ENCODE measurements at regions not wholly inside any gene's neighbourhood (a gene's known extent, or its start where the extent isn't known, plus 50 kb on each side); places are given as distances from the start of the nearest gene placed in this dataset.

GRCh38 chr5:162231522-162231921 lies 163.9 kb downstream of the GABRG2 start:
- DNase-seq (ENCODE audit: extremely low spot score), result no peak

DNA sequence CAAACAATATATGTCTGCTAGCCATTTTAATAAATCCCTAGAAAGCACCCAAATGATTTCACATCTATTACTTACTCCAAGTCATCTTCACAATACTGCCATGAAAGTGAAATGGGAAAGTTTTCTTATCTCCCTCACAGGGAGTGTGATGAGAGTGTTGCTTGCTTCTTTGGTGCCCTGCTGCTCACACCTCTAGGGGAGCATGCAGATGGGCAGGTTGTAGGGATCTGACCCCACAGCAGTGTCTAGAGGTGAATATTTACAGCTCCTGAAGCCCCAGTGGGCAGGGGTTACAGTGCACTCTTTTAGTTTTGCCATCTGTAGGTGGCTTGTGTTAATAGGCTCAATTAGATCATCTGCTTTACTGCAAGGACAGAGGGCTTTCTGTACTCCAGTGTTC lies 173.2 kb downstream of the GABRG2 start:
- TF ChIP-seq BHLHE40 (IDR thresholded peaks at IDR 0.05; ENCODE audit: borderline replicate concordance) (no peak), LEF1 (IDR thresholded peaks at IDR 0.05; ENCODE audit: borderline replicate concordance) (no peak), ARNT (IDR thresholded peaks at IDR 0.05) (no peak), PKNOX1 (IDR thresholded peaks at IDR 0.05) (no peak), SP1 (IDR thresholded peaks at IDR 0.05) (no peak), SUZ12 (IDR thresholded peaks at IDR 0.05) (no peak), FOXK2 (IDR thresholded peaks at IDR 0.05) (no peak), L3MBTL2 (conservative IDR thresholded peaks at IDR 0.05) (no peak), ZNF384 (IDR thresholded peaks at IDR 0.05) (no peak), ELF4 (IDR thresholded peaks at IDR 0.05) (no peak), NFRKB (IDR thresholded peaks at IDR 0.05) (no peak), TARDBP (IDR thresholded peaks at IDR 0.05) (no peak), HDGF (IDR thresholded peaks at IDR 0.05; ENCODE audit: borderline replicate concordance) (no peak), FOXM1 (IDR thresholded peaks at IDR 0.05; ENCODE audit: borderline replicate concordance) (no peak)
- CTCF ChIA-PET, result no interaction called here
- POLR2A ChIA-PET, result no interaction called here
- no peak for DNase-seq (ENCODE audit: extremely low spot score)

More at GRCh38 chr5:162231522-162231921, 163.9 kb downstream of the GABRG2 start:
- no peak for TF ChIP-seq PKNOX1 (IDR thresholded peaks at IDR 0.05)
- ChIA-PET CTCF (no interaction called here), POLR2A (no interaction called here)

GRCh38 chr5:162242416-162242815 lies 174.8 kb downstream of the GABRG2 start:
- ChIA-PET POLR2A (no interaction called here), CTCF (no interaction called here)
- no peak for TF ChIP-seq PKNOX1 (IDR thresholded peaks at IDR 0.05)
- TF ChIP-seq L3MBTL2 (conservative IDR thresholded peaks at IDR 0.05), result no peak
- no peak for TF ChIP-seq FOXK2 (IDR thresholded peaks at IDR 0.05)
- no peak for TF ChIP-seq BHLHE40 (IDR thresholded peaks at IDR 0.05; ENCODE audit: borderline replicate concordance)
- TF ChIP-seq FOXA1 (IDR thresholded peaks at IDR 0.05), result no peak
- no peak for TF ChIP-seq TARDBP (IDR thresholded peaks at IDR 0.05)
- TF ChIP-seq HDGF (IDR thresholded peaks at IDR 0.05; ENCODE audit: borderline replicate concordance), result no peak
- no peak for DNase-seq (ENCODE audit: extremely low spot score)

- ChIA-PET CTCF (interaction anchor here (0.6 kb wide), 1 partner anchor 32 kb away, joined by 4 read pairs; no protein-coding TSS in a partner anchor), POLR2A (no interaction called here)
- DNase-seq (ENCODE audit: extremely low spot score), result no peak
- TF ChIP-seq FOXA1 (IDR thresholded peaks at IDR 0.05), result no peak
- no peak for TF ChIP-seq BHLHE40 (IDR thresholded peaks at IDR 0.05; ENCODE audit: borderline replicate concordance)
- TF ChIP-seq ARNT (IDR thresholded peaks at IDR 0.05), result no peak
- TF ChIP-seq LEF1 (IDR thresholded peaks at IDR 0.05; ENCODE audit: borderline replicate concordance), result no peak
- no peak for TF ChIP-seq NFRKB (IDR thresholded peaks at IDR 0.05)
- TF ChIP-seq HDGF (IDR thresholded peaks at IDR 0.05; ENCODE audit: borderline replicate concordance), result no peak
- no peak for TF ChIP-seq PKNOX1 (IDR thresholded peaks at IDR 0.05)
- TF ChIP-seq ELF4 (IDR thresholded peaks at IDR 0.05), result no peak
Observed at GRCh38 chr5:162243651-162244050, 176.1 kb downstream of the GABRG2 start.

- TF ChIP-seq TARDBP (IDR thresholded peaks at IDR 0.05) (no peak), LEF1 (IDR thresholded peaks at IDR 0.05; ENCODE audit: borderline replicate concordance) (no peak), FOXK2 (IDR thresholded peaks at IDR 0.05) (no peak), BHLHE40 (IDR thresholded peaks at IDR 0.05; ENCODE audit: borderline replicate concordance) (no peak), SUZ12 (IDR thresholded peaks at IDR 0.05) (no peak), ARNT (IDR thresholded peaks at IDR 0.05) (no peak), NFRKB (IDR thresholded peaks at IDR 0.05) (no peak), HDGF (IDR thresholded peaks at IDR 0.05; ENCODE audit: borderline replicate concordance) (no peak), PKNOX1 (IDR thresholded peaks at IDR 0.05) (no peak), FOXM1 (IDR thresholded peaks at IDR 0.05; ENCODE audit: borderline replicate concordance) (no peak), CTBP1 (IDR thresholded peaks at IDR 0.05; ENCODE audit: borderline replicate concordance) (no peak), ELF4 (IDR thresholded peaks at IDR 0.05) (no peak), ZNF384 (IDR thresholded peaks at IDR 0.05) (no peak), L3MBTL2 (conservative IDR thresholded peaks at IDR 0.05) (no peak)
- POLR2A ChIA-PET, result no interaction called here
- peak; percentile 48 for DNase-seq (ENCODE audit: extremely low spot score)
- CTCF ChIA-PET, result interaction anchor here (0.6 to 1.8 kb wide), 4 partner anchors 9 to 1199 kb away, joined by 3 to 5 read pairs (median 4); no protein-coding TSS in a partner anchor
Observed at GRCh38 chr5:162248107-162248713, 180.6 kb downstream of the GABRG2 start.

- POLR2A ChIA-PET, result no interaction called here
- TF ChIP-seq BHLHE40 (IDR thresholded peaks at IDR 0.05; ENCODE audit: borderline replicate concordance) (no peak), L3MBTL2 (conservative IDR thresholded peaks at IDR 0.05) (no peak), FOXA1 (IDR thresholded peaks at IDR 0.05) (no peak), FOXK2 (IDR thresholded peaks at IDR 0.05) (no peak), CTBP1 (IDR thresholded peaks at IDR 0.05; ENCODE audit: borderline replicate concordance) (no peak), TARDBP (IDR thresholded peaks at IDR 0.05) (no peak), PKNOX1 (IDR thresholded peaks at IDR 0.05) (no peak), SUZ12 (IDR thresholded peaks at IDR 0.05) (no peak), ZNF384 (IDR thresholded peaks at IDR 0.05) (no peak), SP1 (IDR thresholded peaks at IDR 0.05) (no peak), FOXM1 (IDR thresholded peaks at IDR 0.05; ENCODE audit: borderline replicate concordance) (no peak), LEF1 (IDR thresholded peaks at IDR 0.05; ENCODE audit: borderline replicate concordance) (no peak)
- CTCF ChIA-PET, result interaction anchor here (1.8 kb wide), 1 partner anchor 8 kb away, joined by 5 read pairs; no protein-coding TSS in a partner anchor
- DNase-seq (ENCODE audit: extremely low spot score), result no peak
Observed at GRCh38 chr5:162256711-162257110, 189.1 kb downstream of the GABRG2 start.

Measured in HEK293T (cell line).